HG03520 (cell line): ENCODE measurements at regions not wholly inside any gene's neighbourhood (a gene's known extent, or its start where the extent isn't known, plus 50 kb on each side); places are given as distances from the start of the nearest gene placed in this dataset.

Experiments used
- ATAC-seq: cut with Tn5 transposase; IDR thresholded peaks from one replicate; pipeline ENCODE4 v1.9.1; 2021; ENCODE audit warnings: mild to moderate bottlenecking, moderate library complexity; ENCODE audit not compliant: unreplicated experiment

DNA sequence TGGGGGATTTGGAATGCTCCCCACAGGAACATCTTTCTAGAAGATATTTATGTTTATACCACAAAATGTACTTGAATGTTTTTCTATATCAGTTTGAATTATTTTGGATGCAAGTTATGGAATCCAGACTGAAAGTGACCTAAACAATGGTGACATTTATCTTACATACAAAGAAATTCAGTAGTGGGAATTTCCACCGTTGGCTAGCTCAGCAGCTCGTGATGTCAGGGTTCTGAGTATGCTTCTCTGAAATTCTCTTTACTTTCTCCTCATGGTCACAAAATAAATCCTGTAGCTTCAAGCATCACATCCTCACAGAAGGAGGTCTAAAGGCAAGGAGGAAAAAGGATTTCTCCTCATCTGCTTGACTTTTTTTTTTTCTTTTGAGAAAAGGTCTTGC, 105.3 kb downstream of the AKAIN1 start:
- no peak for ATAC-seq

DNA sequence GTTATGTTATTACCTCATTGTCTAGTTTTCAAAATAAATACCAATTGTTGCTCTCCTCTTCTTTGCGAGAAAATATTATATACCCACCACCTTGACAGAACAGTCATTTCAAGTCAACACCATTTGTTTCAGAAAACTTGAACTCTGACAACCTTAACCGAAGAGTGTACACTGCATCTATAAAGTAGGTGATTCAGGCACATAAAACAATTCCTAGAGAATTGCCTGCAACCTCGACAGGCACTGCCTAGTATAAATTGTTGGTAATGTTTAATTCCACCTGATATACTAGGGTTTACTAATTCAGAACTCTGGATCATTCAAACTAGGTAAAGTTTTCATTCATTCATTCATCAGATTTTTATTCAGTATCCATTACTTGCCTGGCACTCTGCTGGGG, 121.8 kb downstream of the AKAIN1 start:
- no peak for ATAC-seq

DNA sequence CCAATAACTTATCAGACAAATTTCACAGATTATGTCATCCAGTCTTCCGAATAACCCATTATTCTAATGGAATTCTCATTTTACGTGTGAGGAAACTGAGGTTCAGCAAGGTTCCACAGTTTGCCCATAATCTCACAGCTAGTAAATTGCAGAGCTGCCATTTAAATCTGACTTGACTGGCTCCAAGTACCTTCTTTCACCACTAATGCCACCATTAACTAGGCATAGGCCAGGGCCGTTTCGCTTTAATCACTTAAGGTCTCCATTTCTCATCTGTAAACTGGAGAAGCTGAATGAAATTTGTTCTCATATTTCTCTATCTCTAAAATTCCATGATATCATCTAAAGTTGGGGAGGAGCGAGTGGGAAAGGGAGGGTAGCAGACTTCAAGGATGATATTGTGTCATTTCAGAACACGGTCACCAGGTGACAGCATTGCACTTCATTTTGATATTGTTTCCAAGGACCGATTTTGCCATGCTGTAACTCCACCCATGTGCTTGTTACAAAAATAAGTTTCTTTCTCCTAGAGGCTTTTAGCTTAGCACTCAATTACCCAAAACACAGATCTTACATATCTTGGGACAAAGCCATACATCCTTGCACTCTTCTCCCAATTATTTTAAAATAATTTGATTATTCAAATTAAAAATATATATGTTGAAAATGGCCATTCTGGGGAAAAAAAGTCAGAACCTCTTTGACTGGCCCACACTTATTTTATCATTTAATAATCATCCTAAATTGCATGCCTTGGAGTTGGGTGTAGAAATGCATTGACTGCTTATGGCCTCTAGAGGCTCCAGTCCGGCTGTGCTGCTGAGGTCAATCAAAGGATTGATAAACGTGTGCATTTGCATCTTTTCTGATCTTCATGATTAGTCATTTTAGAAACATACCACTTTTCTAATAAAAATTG, 123.8 kb downstream of the AKAIN1 start:
- ATAC-seq = peak; percentile 75

DNA sequence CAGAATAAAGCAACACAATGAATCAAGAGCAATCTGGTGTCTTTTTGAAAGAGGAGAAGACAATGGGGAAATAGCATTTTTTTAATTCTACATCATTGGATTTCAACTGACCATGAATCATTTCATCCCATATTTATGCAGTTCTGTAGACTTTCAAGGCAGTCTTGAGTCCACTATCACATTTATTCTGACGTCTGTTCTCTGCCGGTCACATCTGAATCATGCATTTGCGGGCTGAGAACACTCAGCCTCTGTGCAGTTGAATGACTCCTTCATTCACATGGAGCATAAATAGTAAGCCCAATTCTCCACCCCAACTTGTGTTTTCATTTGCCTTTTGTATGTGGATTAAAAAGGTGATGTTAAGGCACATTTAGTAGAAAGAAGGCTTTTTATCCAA, 128.2 kb downstream of the AKAIN1 start:
- no peak for ATAC-seq

DNA sequence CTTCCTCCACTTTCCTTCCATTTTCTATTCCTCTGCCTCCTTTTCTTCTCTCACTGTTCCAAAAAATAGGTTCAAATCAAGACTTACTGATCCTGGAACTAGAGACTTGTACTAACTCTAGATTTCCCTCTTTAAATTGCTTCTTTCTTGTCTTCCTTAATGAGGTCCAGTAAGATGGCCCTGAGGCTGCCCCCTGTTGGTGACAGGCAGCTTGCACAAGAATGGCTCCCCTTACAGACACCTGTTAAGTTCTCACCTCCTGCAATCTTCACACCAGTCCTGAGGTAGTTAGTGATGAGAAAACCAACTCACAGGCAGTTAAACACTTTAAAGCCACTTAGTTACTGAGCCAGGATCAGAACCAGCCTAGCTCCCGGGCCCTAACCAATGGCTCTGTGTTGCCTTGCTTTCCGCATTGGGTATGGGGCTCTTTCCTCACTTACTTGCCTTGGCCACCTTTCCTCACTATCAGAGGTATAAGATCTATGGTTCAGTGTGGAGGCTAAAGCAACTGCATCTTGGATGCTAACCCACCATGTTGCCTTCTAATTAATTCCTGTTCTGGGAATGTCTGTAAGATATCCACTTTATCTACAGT, 130.6 kb downstream of the AKAIN1 start:
- ATAC-seq = no peak

DNA sequence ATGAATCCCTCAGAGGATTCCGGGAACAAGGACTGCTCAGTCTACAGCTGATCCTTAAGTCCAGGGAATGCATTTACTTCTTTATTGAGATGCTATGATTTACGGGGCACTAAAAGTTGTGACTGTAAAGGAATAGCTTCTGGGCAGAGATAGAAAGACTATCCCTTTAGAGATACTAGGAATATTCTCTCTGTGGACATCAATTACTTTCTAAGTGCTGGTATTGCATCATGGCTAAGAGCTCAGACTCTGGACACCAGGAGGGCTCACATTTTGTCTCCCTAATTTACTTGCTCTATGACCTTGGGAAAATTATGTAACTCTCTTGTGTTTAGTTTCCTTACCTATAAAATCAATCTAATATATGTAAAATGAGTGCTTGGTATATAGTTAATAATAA, 131.4 kb downstream of the AKAIN1 start:
- no peak for ATAC-seq

DNA sequence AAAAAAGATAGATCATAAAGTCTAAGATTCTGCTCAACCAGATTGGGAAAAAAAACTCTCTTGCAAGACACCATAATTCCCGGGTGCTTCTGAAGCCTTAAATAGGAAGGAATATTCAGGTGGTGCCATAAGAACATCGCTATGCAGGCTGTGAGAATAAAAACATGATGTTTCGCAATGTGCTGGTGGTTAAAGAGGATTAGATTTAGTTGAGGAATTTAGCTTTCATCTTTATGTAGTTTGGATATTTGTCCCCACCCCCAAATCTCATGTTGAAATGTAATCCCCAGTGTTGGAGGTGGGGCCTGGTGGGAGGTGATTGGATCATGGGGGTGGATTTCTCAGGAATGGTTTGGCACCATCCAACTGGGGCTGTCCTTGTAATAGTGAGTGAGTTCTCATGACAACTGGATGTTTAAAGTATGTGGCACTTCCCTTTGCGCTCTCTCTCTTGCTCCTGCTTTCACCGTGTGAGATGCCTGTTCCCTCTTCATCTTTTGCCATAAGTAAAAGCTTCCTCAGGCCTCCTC, 132.2 kb downstream of the AKAIN1 start:
- no peak for ATAC-seq

DNA sequence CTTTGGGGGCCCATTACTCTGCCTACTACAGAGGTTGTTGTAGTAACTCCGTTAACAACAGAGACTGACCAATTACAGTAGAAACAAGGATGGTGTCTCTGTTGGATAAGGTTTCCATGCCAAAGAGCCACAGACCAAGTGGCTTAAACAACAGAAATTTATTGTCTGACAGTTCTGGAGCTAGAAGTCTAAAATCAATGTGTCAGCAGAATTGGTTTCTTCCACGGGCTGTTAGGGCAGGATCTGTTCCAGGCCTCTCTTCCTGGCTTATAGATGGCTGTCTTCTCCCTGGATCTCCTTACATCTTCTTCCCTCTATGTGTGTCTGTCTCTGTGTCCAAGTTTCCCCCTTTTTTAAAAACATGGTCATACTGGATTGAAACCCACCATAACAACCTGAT, 135.3 kb downstream of the AKAIN1 start:
- no peak for ATAC-seq

DNA sequence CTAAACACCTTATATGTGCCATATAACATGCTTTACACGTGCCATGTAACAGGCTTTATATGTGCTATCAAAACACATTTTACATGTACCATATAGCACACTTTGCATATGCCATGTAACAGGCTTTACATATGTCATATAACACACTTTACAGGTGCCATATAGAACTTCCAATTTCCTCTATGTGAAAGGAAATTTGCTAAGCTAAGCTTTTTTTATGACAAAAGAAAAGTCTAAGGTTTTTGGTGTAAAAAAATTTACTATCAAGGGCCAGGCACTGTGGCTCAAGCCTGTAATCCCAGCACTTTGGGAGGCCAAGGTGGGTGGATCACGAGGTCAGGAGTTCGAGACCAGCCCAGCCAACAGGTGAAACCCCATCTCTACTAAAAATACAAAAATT, 136.5 kb downstream of the AKAIN1 start:
- no peak for ATAC-seq

DNA sequence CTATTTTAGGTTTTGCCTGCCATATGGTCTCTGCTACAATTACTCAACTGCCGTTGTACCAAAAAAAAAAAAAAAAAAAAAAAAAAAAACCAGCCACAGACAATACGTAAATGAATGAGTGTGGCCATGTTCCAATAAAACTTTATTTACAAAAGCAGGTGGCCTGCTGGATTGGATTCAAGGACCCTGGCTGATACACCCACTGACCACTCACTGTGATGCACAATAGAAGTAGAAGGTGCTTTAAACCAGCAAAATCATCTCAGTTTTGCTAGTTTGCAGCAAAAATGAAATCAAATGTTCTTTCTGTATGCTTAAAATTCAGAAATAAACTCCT, 137.4 kb downstream of the AKAIN1 start:
- no peak for ATAC-seq

DNA sequence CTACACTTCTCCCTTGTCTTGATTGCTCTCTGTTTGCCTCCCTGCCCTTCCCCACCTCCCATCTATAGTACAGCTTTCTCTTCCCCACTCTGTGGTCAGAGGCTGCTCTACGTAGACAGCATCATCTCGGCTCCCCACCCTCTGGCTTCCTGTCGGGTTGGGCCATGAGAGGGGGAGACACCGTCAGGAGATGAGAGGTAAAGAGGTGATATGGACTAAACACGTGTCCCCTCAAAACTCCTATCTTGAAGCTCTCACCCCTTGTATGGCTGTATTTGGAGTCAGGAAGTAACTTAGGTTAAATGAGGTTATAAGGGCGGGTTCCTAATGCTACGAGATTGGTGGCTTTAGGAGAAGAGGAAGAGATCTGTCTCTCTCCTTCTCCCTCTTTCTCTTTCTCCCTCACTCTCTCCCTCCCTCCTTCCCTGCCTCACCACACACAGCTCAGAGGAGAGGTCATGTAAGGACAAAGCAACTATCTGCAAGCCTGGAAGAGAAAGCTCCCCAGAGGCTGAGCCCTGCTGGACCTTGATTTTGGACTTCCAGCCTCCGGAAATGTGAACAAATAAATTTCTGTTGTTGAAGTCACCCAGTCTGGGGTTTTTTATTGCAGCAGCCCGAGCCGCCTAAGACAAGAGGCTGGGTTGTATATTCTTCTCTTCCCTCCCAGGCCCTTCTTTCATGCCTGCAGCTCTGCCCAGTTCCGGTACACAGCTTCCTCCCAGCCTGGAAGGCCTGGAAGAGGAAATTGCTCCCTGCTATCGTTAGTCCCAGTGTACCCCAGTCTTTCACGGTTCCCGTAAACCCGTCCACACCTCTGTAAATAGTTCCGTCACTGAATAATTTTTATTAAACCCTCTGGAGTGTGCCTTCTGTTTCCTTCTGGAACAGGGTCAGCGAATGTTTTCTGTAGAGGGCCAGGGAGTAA, 138.0 kb downstream of the AKAIN1 start:
- no peak for ATAC-seq

DNA sequence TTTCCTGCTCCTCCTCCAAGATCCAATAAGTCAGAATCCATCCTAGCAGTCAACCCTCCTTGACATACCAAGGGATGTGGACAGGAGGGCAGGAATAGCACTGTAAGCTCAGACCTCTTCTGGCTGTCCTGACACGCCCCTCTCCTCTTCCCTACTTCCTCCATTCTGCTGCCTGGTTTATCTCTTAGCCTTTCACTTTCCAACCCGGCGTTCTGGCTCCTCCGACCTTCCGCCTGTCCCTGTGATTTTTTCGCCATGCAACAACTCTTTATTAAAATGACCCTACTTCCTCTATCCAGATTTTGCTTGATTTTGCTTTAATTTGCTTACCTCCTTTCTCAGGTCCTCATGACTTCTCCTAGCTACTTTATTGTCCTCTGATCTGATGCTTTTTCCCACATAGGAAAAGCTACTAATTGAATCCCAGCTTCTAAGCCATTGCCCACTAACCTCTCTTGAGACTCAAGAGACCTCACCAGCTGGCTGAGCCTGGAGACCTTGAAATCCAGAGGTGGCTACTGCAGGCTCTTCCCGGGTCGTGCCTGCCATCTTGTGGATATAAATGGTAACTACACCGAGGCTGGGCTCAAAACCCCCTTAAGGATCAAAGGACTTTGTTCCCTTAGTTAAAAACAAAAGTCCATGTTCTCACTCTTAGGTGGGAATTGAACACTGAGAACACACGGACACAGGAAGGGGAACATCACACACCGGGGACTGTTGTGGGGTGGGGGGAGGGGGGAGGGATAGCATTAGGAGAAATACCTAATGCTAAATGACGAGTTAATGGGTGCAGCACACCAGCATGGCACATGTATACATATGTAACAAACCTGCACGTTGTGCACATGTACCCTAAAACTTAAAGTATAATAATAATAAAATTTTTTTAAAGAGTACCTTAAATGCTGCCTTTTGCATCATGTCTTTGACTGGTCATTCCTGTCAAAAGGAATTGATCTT, 139.4 kb downstream of the AKAIN1 start:
- ATAC-seq = peak; percentile 92

DNA sequence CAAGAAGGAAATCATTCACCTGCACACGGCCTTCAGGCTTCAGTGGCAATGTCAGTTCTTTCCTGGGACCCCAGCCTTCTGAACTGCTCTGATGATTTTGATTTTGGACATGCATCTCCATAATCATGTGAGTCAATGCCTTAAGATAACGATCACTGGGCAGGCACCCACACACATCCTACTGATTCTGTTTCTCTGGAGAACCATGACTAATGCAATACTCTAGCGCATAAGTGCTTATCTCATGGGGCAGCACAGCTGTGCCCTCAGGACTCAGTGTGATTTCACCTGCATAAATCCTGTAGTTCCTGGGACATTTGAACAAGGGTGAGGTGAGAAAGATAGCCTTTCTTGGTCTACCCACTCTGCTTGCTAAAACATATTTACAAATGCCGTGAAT, 144.6 kb downstream of the AKAIN1 start:
- no peak for ATAC-seq

DNA sequence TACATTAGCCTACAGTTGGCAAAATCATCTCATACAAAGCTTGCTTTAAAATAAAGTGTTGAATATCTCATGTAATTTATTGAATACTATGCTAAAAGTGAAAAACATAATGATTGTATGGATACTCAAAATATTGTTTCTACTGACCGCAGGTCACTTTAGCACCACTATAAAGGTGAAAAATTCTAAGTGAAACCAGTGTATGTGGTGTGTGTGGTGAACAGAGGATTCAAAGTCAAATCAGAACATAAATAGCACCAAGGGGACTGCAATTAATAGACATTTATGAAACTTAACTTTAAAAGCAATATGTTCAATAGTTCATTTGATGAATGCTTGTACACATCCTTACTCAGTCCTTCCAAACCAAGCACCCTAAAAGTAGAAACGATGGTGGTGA, 145.8 kb downstream of the AKAIN1 start:
- ATAC-seq = no peak

DNA sequence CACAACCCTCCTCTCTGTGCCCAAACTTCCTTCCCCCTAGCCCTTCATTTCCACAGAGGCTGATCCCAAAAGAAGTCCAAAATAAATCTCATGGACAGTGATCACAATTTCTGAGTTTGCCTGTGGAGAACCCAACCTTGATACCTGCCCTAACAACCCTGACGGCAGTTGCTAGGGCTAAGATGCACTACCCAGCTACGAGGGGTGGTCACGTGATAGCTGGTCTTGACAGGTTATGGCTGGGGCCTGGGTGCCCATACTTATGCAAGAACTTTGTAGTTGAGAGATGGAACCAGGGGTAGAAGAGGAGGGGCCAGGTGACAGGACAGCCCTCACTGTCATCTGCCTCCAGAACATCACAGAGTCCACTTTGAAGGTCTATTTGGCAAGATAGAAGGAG, 147.9 kb downstream of the AKAIN1 start:
- ATAC-seq = no peak

DNA sequence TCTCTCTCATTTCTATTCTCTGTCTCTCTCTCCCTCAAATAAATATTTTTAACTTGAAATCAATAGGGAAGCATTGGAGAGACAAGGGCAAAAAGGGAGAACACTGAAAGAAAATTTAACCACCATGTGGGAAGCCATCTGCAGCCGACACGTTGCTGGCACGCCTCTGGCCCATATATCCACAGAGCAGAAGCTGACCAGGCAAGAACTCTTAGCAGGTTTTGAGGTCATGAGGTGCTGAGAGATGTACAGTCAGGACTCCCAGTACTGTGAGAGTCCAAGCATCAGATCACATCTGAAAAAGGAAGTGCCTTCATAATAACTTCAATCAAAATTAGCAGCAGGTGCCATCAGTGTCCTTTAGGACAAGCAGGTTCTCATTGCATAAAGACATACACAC, 156.6 kb downstream of the AKAIN1 start:
- ATAC-seq = no peak

DNA sequence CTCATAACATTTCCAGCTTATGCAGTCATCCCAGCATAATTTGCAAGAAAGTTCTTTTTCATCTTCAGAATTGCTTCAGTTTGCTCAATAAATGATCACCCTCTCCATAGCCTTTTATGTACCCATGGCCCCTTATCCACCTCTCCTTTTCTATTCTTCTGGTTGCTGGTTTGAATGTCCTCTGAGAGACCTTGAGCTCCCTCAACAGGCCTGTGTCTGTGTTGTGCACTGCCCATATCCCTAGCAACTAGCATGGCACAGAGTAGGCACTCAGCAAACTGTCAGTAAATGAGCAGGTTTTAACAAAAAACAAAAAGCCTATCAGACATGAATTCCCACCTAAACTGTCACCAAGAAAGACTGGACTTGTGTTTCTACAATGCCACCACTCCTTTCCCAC, 160.5 kb downstream of the AKAIN1 start:
- ATAC-seq = no peak

DNA sequence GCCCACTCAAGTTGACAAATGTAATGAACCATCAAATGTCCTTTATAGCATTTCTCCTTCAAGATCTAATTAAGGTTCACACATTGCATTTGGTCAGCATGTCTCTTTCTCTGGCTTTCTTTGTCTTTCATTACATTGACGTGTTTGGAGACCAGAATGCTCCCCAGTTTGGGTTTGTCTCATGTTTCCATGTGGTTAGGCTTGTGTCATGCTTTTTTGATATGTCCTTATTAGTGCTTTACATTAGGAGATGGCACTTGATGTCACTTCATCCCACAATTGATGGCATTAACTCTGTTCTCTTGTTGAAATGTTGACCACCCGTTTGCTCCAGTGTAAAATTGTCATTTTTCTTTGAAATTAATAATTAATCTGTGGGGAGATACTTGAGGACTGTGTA, 165.8 kb downstream of the AKAIN1 start:
- ATAC-seq = no peak

DNA sequence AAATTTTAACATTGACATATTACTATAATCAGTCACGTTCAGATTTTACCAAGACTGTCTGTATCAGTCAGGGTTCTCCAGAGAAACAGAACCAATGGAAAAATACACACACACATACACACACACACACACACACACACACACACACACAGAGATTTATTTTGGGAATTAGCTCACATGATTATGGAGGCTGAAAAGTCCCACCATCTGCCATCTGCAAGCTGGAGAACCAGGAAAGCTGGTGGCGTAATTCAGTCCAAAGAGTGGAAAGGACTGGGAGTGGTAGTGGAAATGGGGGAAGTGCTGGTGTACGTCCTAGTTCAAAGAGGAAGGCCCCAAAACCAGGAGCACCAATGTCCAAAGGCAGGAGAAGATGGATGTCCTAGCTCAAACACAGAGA, 166.4 kb downstream of the AKAIN1 start:
- ATAC-seq = no peak

DNA sequence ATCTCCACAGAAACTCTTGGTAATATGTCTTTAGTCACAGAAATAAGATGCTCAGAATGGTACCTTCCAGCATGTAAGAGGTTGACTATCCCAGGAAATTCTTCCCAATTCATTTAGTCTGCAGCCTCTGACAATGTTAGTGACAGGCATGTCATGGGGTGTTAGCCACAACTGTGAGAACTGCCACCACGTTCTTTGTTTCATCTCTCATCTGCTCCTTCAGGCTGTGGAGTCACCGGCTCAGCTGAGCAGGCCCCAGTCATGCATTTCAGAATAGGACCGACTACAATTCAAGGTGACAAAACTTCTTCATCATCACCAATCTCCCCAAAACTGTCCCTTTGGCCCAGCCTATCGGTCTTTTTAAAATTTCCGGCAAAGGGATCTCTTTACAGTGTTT, 167.5 kb downstream of the AKAIN1 start:
- no peak for ATAC-seq
